Hematopoietic multipotent progenitor cell treated with erythropoietin and hydrocortisone succinate and interleukin-3 and kit ligand, for 17 days (in vitro differentiated cells): ENCODE measurements at regions not wholly inside any gene's neighbourhood (a gene's known extent, or its start where the extent isn't known, plus 50 kb on each side); places are given as distances from the start of the nearest gene placed in this dataset.

Experiments used
- DNase-seq: peaks from one replicate; pipeline ENCODE4 v3.0.0-alpha.2; 2015; ENCODE audit warnings: low spot score

GRCh38 chr18:29062921-29063320 is 886.0 kb upstream of the CDH2 start:
- DNase-seq, result no peak

- DNase-seq, result no peak
These were observed 883.4 kb upstream of the CDH2 start for GRCh38 chr18:29060349-29060748.

- DNase-seq, result no peak
These were observed 880.8 kb upstream of the CDH2 start for GRCh38 chr18:29057703-29058102.

- no peak for DNase-seq
These were observed 879.9 kb upstream of the CDH2 start for GRCh38 chr18:29056800-29057199.

- DNase-seq, result no peak
These were observed 865.0 kb upstream of the CDH2 start for GRCh38 chr18:29041976-29042375.

GRCh38 chr18:29034113-29034856 is 857.4 kb upstream of the CDH2 start:
- DNase-seq, result no peak

- DNase-seq, result no peak
These were observed 851.6 kb upstream of the CDH2 start for GRCh38 chr18:29028560-29028959.

- no peak for DNase-seq
These were observed 842.0 kb upstream of the CDH2 start for GRCh38 chr18:29018976-29019375.

- no peak for DNase-seq
These were observed 836.0 kb upstream of the CDH2 start for GRCh38 chr18:29012883-29013465.

- DNase-seq, result no peak
These were observed 835.4 kb upstream of the CDH2 start for GRCh38 chr18:29012364-29012763.

- no peak for DNase-seq
These were observed 832.4 kb upstream of the CDH2 start for GRCh38 chr18:29009250-29009803.

- no peak for DNase-seq
These were observed 831.9 kb upstream of the CDH2 start for GRCh38 chr18:29008809-29009208.

GRCh38 chr18:29007986-29008654 is 831.2 kb upstream of the CDH2 start:
- DNase-seq, result no peak

GRCh38 chr18:29004921-29005320 is 828.0 kb upstream of the CDH2 start:
- DNase-seq, result no peak

GRCh38 chr18:29003194-29003593 is 826.3 kb upstream of the CDH2 start:
- DNase-seq, result no peak

- DNase-seq, result no peak
These were observed 825.8 kb upstream of the CDH2 start for GRCh38 chr18:29002747-29003146.

- no peak for DNase-seq
These were observed 822.8 kb upstream of the CDH2 start for GRCh38 chr18:28999726-29000125.

- no peak for DNase-seq
These were observed 818.4 kb upstream of the CDH2 start for GRCh38 chr18:28995319-28995718.

- no peak for DNase-seq
These were observed 807.8 kb upstream of the CDH2 start for GRCh38 chr18:28984731-28985130.

GRCh38 chr18:28974504-28974903 is 797.6 kb upstream of the CDH2 start:
- DNase-seq, result no peak

GRCh38 chr18:28973324-28973723 is 796.4 kb upstream of the CDH2 start:
- no peak for DNase-seq

- DNase-seq, result no peak
These were observed 795.5 kb upstream of the CDH2 start for GRCh38 chr18:28972333-28972907.

GRCh38 chr18:28963481-28963880 is 786.6 kb upstream of the CDH2 start:
- no peak for DNase-seq
